Mesodermal cell (in vitro differentiated cells): ENCODE measurements at regions not wholly inside any gene's neighbourhood (a gene's known extent, or its start where the extent isn't known, plus 50 kb on each side); places are given as distances from the start of the nearest gene placed in this dataset.
"Not testable (repeated sequence)": the region's sequence is repeated elsewhere in the genome, so short reads cannot be mapped to it uniquely, and the experiment has no call there.

Experiments used
- H3K27ac ChIP-seq: 2 replicates; pipeline ENCODE4 v1.7.0; 2013; ENCODE audit warnings: mild to moderate bottlenecking, low read depth, low read length, moderate library complexity; ENCODE audit not compliant: severe bottlenecking
- H3K36me3 ChIP-seq: 2 replicates; pipeline ENCODE4 v1.7.1; 2013; ENCODE audit warnings: mild to moderate bottlenecking, low read length, moderate library complexity; ENCODE audit not compliant: control insufficient read depth, insufficient read depth
- H3K4me1 ChIP-seq: one replicate; pipeline ENCODE4 v1.7.1; 2013; ENCODE audit warnings: mild to moderate bottlenecking, low read length; ENCODE audit not compliant: insufficient read depth, control insufficient read depth, poor library complexity, severe bottlenecking
- H3K4me3 ChIP-seq: 2 replicates; pipeline ENCODE4 v1.7.0; 2013; ENCODE audit warnings: low read length, control low read depth, mild to moderate bottlenecking; ENCODE audit not compliant: insufficient read depth, poor library complexity, severe bottlenecking; ENCODE audit errors: extremely low read depth
- H3K9me3 ChIP-seq: 2 replicates; pipeline ENCODE4 v1.7.1; 2013; ENCODE audit warnings: mild to moderate bottlenecking, low read length, moderate library complexity; ENCODE audit not compliant: control insufficient read depth
- WGBS, 2 experiments: methylation state at CpG; one replicate each; pipeline ENCODE4 v1.1.5; 2013; ENCODE audit warnings: missing lambda C conversion rate in 2 of 2; ENCODE audit not compliant: insufficient coverage in 2 of 2; 5-methylcytosine and 5-hydroxymethylcytosine counted together

- Histone ChIP-seq H3K27ac (no peak overlapping the region), H3K36me3 (no peaks in the 10 kb centered on the region), H3K9me3 (peaks cover 49% of the 10 kb centered on the region), H3K4me1 (no peaks in the 10 kb centered on the region), H3K4me3 (no peak overlapping the region)
- WGBS, 2 experiments, result 14 to 61% methylated on average over 1 to 6 of the region's 6 CpGs
Measured at GRCh38 chr16:35599429-35600160, 2140.2 kb downstream of the TP53TG3F start.

DNA sequence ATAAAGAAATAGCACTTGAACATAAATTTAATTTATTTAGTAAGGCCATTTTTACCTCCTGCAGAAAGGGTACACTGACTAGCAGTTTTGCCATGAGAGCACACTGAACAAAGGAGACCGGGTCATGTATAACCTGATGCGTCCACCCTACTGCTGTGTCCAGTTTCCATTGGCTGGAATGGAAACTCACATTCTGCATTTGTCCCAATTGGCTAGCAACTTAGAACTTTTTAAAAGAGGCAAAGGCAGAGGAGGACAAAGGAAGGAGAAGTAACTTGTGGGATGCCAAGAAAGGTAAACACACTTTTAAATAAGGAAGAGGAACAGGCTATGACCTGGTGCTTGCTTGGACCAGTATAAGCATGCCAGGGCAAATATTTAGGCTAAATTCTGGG is 2140.7 kb downstream of the TP53TG3F start:
- not testable (repeated sequence) for H3K27ac ChIP-seq, H3K4me1 ChIP-seq, H3K36me3 ChIP-seq, H3K4me3 ChIP-seq
- H3K9me3 ChIP-seq, result peaks cover 49% of the 10 kb centered on the region
- WGBS, 2 experiments, result 79 to 86% methylated on average over 2 of the region's 2 CpGs

- H3K4me3 ChIP-seq, result no peak overlapping the region
- no peaks in the 10 kb centered on the region for H3K36me3 ChIP-seq
- peaks cover 53% of the 10 kb centered on the region for H3K9me3 ChIP-seq
- no peak overlapping the region for H3K27ac ChIP-seq
- H3K4me1 ChIP-seq, result no peaks in the 10 kb centered on the region
Measured at GRCh38 chr16:35602116-35602515, 2142.7 kb downstream of the TP53TG3F start.

- peaks cover 50% of the 10 kb centered on the region for H3K9me3 ChIP-seq
- 73 to 96% methylated on average over 3 to 5 of the region's 5 CpGs for WGBS, 2 experiments
Measured at GRCh38 chr16:35603371-35603770, 2144.0 kb downstream of the TP53TG3F start.

GRCh38 chr16:35605921-35606320 is 2146.5 kb downstream of the TP53TG3F start:
- Histone ChIP-seq H3K4me1 (no peaks in the 10 kb centered on the region), H3K4me3 (no peak overlapping the region), H3K27ac (no peak overlapping the region), H3K9me3 (peaks cover 28% of the 10 kb centered on the region), H3K36me3 (no peaks in the 10 kb centered on the region)
- no CpG with 5 or more reads among the region's 1 CpG for WGBS, 2 experiments

More at GRCh38 chr16:35603371-35603770, 2144.0 kb downstream of the TP53TG3F start:
- not testable (repeated sequence) for H3K36me3 ChIP-seq, H3K27ac ChIP-seq, H3K4me1 ChIP-seq, H3K4me3 ChIP-seq

DNA sequence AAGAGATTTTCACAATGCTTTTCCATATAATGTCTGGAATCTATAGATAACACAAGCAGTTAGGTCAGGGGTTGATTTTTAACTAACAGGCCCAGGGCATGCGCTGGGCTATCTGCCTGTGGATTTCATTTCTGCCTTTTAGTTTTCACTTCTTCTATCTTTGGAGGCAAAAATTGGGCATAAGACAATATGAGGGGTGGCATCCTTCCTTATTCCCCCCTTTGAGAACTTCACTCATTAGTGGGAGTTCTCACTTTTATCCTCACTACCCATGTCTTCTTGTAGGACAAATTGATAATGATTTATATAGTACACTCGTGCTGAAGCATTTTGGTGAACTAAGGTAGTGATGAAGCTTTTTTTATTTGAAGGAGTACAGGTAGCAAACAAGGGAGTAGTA is 2155.5 kb downstream of the TP53TG3F start:
- not testable (repeated sequence) for H3K27ac ChIP-seq, H3K36me3 ChIP-seq, H3K4me1 ChIP-seq, H3K4me3 ChIP-seq
- WGBS, 2 experiments, result 63% methylated on average over 1 of the region's 2 CpGs; no CpG with 5 or more reads in 1 of the 2 experiments
- peaks cover 32% of the 10 kb centered on the region for H3K9me3 ChIP-seq

DNA sequence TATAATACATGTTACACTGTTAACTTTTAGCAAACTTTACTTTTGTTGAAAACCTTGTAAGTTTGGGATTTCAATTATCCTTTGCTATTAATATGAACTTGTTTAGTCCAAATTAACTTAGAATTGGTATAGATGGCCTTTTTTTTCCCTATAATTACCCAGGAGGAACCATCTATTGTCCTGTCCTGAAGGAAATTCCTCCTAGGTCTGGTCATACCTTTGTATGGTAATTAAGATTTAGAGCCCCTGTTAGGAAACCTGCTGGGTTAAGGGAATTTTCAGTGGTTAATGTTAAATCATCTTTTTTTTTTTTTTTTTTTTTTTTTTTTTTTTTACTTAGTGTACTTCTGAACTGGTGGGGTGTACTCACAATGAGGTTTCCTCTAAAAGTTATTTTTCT is 2159.8 kb downstream of the TP53TG3F start:
- H3K4me3 ChIP-seq, H3K36me3 ChIP-seq, H3K4me1 ChIP-seq, H3K27ac ChIP-seq: not testable (repeated sequence)
- peaks cover 51% of the 10 kb centered on the region for H3K9me3 ChIP-seq

GRCh38 chr16:35626041-35626440 is 2166.6 kb downstream of the TP53TG3F start:
- H3K9me3 ChIP-seq, result peaks cover 40% of the 10 kb centered on the region
- WGBS, 2 experiments, result 80% methylated on average over 1 of the region's 1 CpG; no CpG with 5 or more reads in 1 of the 2 experiments
- H3K4me3 ChIP-seq, result no peak overlapping the region
- no peaks in the 10 kb centered on the region for H3K36me3 ChIP-seq
- no peak overlapping the region for H3K27ac ChIP-seq
- H3K4me1 ChIP-seq, result no peaks in the 10 kb centered on the region

DNA sequence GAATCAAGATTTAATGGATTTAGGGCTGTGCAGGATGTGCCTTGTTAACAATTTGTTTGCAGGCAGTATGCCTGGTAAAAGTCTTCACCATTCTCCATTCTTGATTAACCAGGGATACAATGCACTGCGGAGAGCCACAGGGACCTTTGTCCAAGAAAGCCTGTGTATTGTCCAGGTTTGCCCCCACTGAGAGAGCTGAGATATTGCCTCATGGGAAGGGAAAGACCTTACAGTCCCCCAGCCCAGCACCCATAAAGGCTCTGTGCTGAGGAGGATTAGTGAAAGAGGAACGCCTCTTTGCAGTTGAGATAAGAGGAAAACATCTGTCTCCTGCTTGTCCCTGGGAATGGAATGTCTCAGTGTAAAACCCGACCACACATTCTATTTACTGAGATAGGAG is 2169.6 kb downstream of the TP53TG3F start:
- Histone ChIP-seq H3K36me3 (no peaks in the 10 kb centered on the region), H3K9me3 (peaks cover 59% of the 10 kb centered on the region), H3K4me3 (no peak overlapping the region), H3K4me1 (no peaks in the 10 kb centered on the region), H3K27ac (no peak overlapping the region)
- WGBS, 2 experiments, result no CpG with 5 or more reads among the region's 3 CpGs

DNA sequence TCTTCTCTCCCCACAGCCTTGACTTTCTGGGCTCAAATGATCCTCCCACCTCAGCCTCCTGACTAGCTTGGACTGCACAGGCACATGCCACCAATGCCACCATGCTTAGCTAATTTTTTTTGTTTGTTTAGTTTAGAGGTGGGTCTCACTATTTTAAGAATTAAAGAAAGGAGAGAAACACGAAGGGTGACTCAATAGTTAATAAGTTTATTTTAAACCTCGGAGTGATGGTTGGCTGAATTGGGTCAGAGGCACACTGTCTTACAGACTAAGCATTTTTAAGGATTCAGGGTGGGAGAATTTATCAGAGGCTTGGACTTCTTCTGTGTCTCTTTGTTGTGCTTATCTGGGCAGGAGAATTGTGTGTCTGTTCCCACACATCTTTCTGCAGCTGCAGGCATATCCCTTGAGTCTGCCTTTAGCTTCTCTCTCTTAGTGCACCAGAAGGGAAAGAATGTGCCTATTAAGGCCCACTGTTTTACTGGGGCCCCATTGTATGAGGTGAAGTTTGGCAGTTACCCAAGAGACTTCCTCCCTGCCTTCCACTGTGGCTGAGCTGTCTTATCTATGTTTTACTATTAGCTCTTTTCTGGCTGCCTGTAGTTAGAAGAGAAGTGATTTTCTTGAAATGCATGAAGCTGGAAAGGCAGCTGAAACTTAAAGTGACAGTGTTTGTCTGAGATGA is 2172.0 kb downstream of the TP53TG3F start:
- WGBS, 2 experiments, result 25 to 27% methylated on average over 2 of the region's 2 CpGs
- no peaks in the 10 kb centered on the region for H3K4me1 ChIP-seq
- H3K36me3 ChIP-seq, result no peaks in the 10 kb centered on the region
- peaks cover 65% of the 10 kb centered on the region for H3K9me3 ChIP-seq
- H3K4me3 ChIP-seq, result no peak overlapping the region
- no peak overlapping the region for H3K27ac ChIP-seq

DNA sequence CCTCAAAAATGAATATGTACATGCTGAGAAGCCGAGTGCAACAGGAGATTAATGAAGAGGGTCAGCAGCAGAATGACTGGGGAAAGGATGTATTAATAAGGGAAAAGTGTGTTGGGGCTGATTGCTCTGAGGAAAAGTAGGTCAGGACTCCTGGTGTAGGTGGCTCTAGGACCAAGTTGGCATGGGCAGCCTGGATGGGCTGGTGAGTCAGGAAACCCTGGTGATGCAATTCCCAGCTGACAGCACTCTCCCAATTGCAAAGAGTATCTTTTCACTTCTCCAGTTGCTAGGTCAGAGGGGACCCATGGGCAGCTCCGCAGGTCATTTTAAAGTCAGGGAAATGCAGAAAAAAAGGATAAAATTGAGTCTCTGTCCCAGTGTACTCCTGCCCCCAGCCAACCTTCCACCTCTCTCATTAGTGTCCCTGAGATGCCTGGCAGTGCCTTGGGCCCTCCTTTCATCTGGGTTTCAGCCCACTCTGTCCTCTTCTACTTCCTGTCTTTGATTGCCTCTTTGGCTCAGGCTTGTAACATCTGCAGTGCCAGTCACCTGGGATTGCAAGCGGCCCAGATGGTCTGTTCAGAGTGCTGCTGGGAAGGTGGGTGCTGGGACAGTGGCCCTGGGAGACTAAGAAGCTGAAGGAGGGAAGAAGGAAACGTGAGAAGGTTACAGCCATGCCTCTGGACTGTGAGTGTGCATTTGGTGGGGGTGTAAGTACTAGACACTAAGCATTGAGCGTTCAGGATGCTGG is 2177.2 kb downstream of the TP53TG3F start:
- H3K27ac ChIP-seq, result no peak overlapping the region
- H3K36me3 ChIP-seq, result no peaks in the 10 kb centered on the region
- H3K4me1 ChIP-seq, result no peaks in the 10 kb centered on the region
- WGBS, 2 experiments, result 42 to 49% methylated on average over 2 to 5 of the region's 5 CpGs
- no peak overlapping the region for H3K4me3 ChIP-seq
- peaks cover 70% of the 10 kb centered on the region for H3K9me3 ChIP-seq
